Activated B cell treated with CpG ODN at 0.5 μM for 24 hours (primary cell): ENCODE measurements at regions not wholly inside any gene's neighbourhood (a gene's known extent, or its start where the extent isn't known, plus 50 kb on each side); places are given as distances from the start of the nearest gene placed in this dataset.

Experiments used
- ATAC-seq: fragments of 200-7000 bp; cut with Tn5 transposase; one replicate; pipeline ENCODE4 v1.10.0; 2021; ENCODE audit warnings: low read depth, mild to moderate bottlenecking, moderate library complexity
- CTCF ChIA-PET: fragments of 350-600 bp; sonication (Branson Sonifier 250); formaldehyde crosslinking; loops from one replicate; lab custom pipeline; 2021; ENCODE audit warnings: antibody characterized with exemption; lab: Charles Lee
- POLR2A ChIA-PET: fragments of 350-600 bp; sonication (Branson Sonifier 250); formaldehyde crosslinking; loops from one replicate; lab custom pipeline; 2021; ENCODE audit warnings: antibody characterized with exemption; lab: Charles Lee
- DNase-seq: peaks from one replicate; pipeline ENCODE4 v3.0.0; 2022
- H3K27ac Mint-ChIP-seq: one replicate; pipeline ENCODE4 v1.8.0; 2020; ENCODE audit warnings: mixed read lengths
- H3K27me3 Mint-ChIP-seq: one replicate; pipeline ENCODE4 v1.8.0; 2021; ENCODE audit warnings: mixed read lengths
- H3K36me3 Mint-ChIP-seq: one replicate; pipeline ENCODE4 v1.8.0; 2021; ENCODE audit warnings: low read depth, mixed read lengths
- H3K4me1 Mint-ChIP-seq: one replicate; pipeline ENCODE4 v1.8.0; 2021; ENCODE audit warnings: mixed read lengths
- H3K4me3 Mint-ChIP-seq: one replicate; pipeline ENCODE4 v1.8.0; 2020; ENCODE audit warnings: mild to moderate bottlenecking, mixed read lengths
- H3K9me3 Mint-ChIP-seq: one replicate; pipeline ENCODE4 v1.8.0; 2020; ENCODE audit warnings: mixed read lengths
- intact Hi-C: fragments of 100-400 bp; cut with micrococcal nuclease; formaldehyde crosslinking; loops from one replicate; pipeline ENCODE4 v1.15.1; 2024
- TF ChIP-seq, protein P1 (sequence below): fragments of 200-600 bp; IDR thresholded peaks from one replicate; pipeline ENCODE4 v1.8.0; 2022; ENCODE audit warnings: antibody characterized with exemption, mild to moderate bottlenecking

DNA sequence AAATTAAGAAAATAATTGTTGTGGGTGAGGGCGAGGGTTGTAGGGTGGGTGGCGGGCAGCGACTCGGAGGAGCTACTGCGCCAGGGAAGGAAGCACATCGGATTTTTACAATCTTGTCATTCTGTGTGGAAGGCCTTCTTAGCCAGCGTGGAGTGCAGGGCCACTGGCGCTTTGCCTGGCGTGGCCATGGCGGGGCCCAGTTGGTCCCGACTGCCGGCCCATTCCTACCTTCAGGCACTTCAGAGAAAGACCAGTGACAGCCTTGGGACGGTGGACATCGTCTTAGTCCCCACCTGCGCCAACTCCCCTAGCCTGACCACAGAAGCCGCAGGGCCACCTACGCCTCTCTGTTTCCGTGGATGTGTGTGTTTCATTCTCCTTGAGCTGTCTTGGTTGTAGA is 136.9 kb upstream of the NEGR1 start:
- Mint-ChIP-seq H3K4me3 (no peak overlapping the region), H3K36me3 (no peaks in the 10 kb centered on the region), H3K27ac (no peak overlapping the region), H3K27me3 (no peaks in the 10 kb centered on the region), H3K4me1 (no peaks in the 10 kb centered on the region), H3K9me3 (peaks cover 4% of the 10 kb centered on the region)
- DNase-seq (no peak), ATAC-seq (no peak)
- intact Hi-C loops, result no loop called here
- TF ChIP-seq, protein P1, sequence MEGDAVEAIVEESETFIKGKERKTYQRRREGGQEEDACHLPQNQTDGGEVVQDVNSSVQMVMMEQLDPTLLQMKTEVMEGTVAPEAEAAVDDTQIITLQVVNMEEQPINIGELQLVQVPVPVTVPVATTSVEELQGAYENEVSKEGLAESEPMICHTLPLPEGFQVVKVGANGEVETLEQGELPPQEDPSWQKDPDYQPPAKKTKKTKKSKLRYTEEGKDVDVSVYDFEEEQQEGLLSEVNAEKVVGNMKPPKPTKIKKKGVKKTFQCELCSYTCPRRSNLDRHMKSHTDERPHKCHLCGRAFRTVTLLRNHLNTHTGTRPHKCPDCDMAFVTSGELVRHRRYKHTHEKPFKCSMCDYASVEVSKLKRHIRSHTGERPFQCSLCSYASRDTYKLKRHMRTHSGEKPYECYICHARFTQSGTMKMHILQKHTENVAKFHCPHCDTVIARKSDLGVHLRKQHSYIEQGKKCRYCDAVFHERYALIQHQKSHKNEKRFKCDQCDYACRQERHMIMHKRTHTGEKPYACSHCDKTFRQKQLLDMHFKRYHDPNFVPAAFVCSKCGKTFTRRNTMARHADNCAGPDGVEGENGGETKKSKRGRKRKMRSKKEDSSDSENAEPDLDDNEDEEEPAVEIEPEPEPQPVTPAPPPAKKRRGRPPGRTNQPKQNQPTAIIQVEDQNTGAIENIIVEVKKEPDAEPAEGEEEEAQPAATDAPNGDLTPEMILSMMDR, result no peak
- ChIA-PET CTCF (no interaction called here), POLR2A (no interaction called here)

DNA sequence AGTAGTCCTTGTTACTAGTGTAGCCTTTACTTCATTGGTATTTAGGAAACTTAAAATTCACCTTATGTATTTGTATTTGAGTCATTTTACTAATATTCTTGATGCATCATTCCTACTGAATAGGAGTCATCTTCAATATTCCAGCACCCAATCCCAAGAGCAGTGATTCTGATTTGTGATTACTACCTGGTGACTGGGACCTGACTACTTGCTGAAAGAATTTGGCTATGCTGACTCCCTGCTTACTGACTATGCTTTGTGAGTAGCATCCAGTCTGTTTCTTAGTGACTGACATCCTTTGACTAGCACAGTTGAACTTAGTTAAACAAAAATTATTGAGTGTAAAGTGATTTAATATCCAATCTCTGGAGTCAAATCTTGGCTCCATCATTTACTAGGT is 129.9 kb upstream of the NEGR1 start:
- H3K4me1 Mint-ChIP-seq, result no peaks in the 10 kb centered on the region
- intact Hi-C loops, result no loop called here
- H3K27me3 Mint-ChIP-seq, result no peaks in the 10 kb centered on the region
- ATAC-seq (no peak), DNase-seq (no peak)
- TF ChIP-seq, protein P1, result no peak
- ChIA-PET CTCF (no interaction called here), POLR2A (no interaction called here)
- peaks cover 4% of the 10 kb centered on the region for H3K9me3 Mint-ChIP-seq
- no peak overlapping the region for H3K4me3 Mint-ChIP-seq
- H3K27ac Mint-ChIP-seq, result no peak overlapping the region
- no peaks in the 10 kb centered on the region for H3K36me3 Mint-ChIP-seq

DNA sequence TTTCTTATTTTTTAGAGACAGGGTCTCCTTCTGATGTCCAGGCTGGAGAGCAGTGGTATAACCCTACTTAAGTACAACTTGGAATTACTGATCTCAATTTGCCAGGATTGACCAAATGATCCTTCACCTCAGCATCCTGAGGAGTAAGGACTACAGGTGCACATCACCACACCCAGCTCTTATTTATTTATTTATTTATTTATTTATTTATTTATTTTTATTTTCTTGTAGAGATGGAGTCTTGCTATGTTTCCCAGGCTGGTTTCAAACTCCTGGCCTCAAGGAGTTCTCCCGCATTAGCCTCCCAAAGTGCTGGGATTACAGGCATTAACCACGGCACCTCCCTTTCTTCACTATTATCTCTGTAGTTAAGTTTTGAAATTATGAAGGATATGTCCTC is 117.5 kb upstream of the NEGR1 start:
- DNase-seq (no peak), ATAC-seq (no peak)
- Mint-ChIP-seq H3K27ac (no peak overlapping the region), H3K4me1 (no peaks in the 10 kb centered on the region), H3K9me3 (peaks cover 3% of the 10 kb centered on the region), H3K4me3 (no peak overlapping the region), H3K27me3 (no peaks in the 10 kb centered on the region), H3K36me3 (no peaks in the 10 kb centered on the region)
- TF ChIP-seq, protein P1, result no peak
- POLR2A ChIA-PET, result no interaction called here
- CTCF ChIA-PET, result no interaction called here
- intact Hi-C loops, result no loop called here

DNA sequence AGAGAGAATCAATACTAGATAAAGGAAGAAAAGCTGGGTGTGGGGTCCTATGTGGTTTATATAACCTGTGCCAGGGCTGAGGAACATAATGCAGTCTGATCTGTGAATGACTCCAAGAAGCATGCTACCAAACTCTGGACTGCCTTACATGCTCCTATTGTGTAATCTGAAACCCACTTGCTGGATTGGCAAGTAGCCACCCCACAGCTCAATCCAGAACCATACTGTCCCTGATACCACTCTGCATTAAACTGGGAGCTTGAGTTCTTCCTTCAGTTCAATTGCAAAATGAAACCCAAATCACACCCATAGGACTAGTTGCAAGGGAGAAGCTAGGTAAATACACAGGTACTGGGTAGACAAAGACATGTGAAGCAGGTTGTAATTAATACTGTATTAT is 115.4 kb upstream of the NEGR1 start:
- Mint-ChIP-seq H3K36me3 (no peaks in the 10 kb centered on the region), H3K27me3 (no peaks in the 10 kb centered on the region), H3K4me1 (no peaks in the 10 kb centered on the region), H3K4me3 (no peak overlapping the region), H3K9me3 (peaks cover 3% of the 10 kb centered on the region), H3K27ac (no peak overlapping the region)
- ATAC-seq (no peak), DNase-seq (no peak)
- POLR2A ChIA-PET, result no interaction called here
- intact Hi-C loops, result no loop called here
- CTCF ChIA-PET, result no interaction called here
- TF ChIP-seq, protein P1, result no peak

DNA sequence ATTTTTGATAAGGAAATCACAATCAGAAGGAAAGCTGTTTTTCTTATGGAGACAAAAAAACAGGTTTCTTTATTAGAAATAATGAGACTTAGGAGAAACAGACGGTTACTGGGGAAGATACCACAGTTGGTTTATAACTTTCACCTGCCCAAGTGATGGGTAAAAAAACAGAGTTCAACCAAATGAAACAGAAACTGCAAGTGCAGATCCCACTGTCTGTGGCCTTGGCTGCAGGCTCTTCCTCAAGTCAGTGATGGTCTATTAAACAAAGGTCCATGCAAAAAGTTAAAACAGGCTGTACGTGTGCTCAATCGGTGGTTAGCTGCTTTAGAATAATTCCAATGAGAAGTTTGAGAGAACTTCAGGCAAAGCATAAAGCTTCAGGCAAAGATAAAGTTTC is 112.1 kb upstream of the NEGR1 start:
- POLR2A ChIA-PET, result no interaction called here
- CTCF ChIA-PET, result no interaction called here
- TF ChIP-seq, protein P1, result no peak
- Mint-ChIP-seq H3K27me3 (no peaks in the 10 kb centered on the region), H3K4me1 (no peaks in the 10 kb centered on the region), H3K27ac (no peak overlapping the region), H3K9me3 (no peaks in the 10 kb centered on the region), H3K4me3 (no peak overlapping the region), H3K36me3 (no peaks in the 10 kb centered on the region)
- ATAC-seq (no peak), DNase-seq (no peak)
- intact Hi-C loops, result no loop called here
